GM18909 (cell line): ENCODE measurements at regions not wholly inside any gene's neighbourhood (a gene's known extent, or its start where the extent isn't known, plus 50 kb on each side); places are given as distances from the start of the nearest gene placed in this dataset.
A peak's percentile ranks its signal among the peaks of the same experiment; 100 is the strongest.
"Not testable (repeated sequence)": the region's sequence is repeated elsewhere in the genome, so short reads cannot be mapped to it uniquely, and the experiment has no call there.

Experiments used
- ATAC-seq: cut with Tn5 transposase; IDR thresholded peaks from one replicate; pipeline ENCODE4 v1.9.1; 2021; ENCODE audit warnings: mild to moderate bottlenecking; ENCODE audit not compliant: unreplicated experiment, poor library complexity

- no peak for ATAC-seq
Observed at GRCh38 chr5:168092209-168093185, 198.9 kb upstream of the WWC1 start.

- no peak for ATAC-seq
Observed at GRCh38 chr5:168093200-168093910, 198.1 kb upstream of the WWC1 start.

GRCh38 chr5:168096525-168096924 lies 194.9 kb upstream of the WWC1 start:
- no peak for ATAC-seq

GRCh38 chr5:168097876-168098653 lies 193.4 kb upstream of the WWC1 start:
- no peak for ATAC-seq

GRCh38 chr5:168101352-168101751 lies 190.1 kb upstream of the WWC1 start:
- no peak for ATAC-seq

- not testable (repeated sequence) for ATAC-seq
Observed at GRCh38 chr5:168103018-168103417, 188.4 kb upstream of the WWC1 start.

- no peak for ATAC-seq
Observed at GRCh38 chr5:168104350-168104749, 187.1 kb upstream of the WWC1 start.

- ATAC-seq = no peak
Observed at GRCh38 chr5:168104811-168105481, 186.5 kb upstream of the WWC1 start.

GRCh38 chr5:168106008-168106761 lies 185.3 kb upstream of the WWC1 start:
- ATAC-seq = no peak

- no peak for ATAC-seq
Observed at GRCh38 chr5:168109441-168109840, 182.0 kb upstream of the WWC1 start.

- ATAC-seq = no peak
Observed at GRCh38 chr5:168110384-168110783, 181.1 kb upstream of the WWC1 start.

GRCh38 chr5:168110870-168111832 lies 180.3 kb upstream of the WWC1 start:
- no peak for ATAC-seq

GRCh38 chr5:168114444-168115017 lies 176.9 kb upstream of the WWC1 start:
- ATAC-seq = peak; percentile 95

- ATAC-seq = no peak
Observed at GRCh38 chr5:168117469-168117868, 174.0 kb upstream of the WWC1 start.

GRCh38 chr5:168118042-168118668 lies 173.3 kb upstream of the WWC1 start:
- ATAC-seq = no peak

- ATAC-seq = no peak
Observed at GRCh38 chr5:168120401-168121137, 170.9 kb upstream of the WWC1 start.

GRCh38 chr5:168121138-168121494 lies 170.3 kb upstream of the WWC1 start:
- ATAC-seq = no peak
